Esophagus muscularis mucosa (tissue), 4 donors: ENCODE measurements at regions not wholly inside any gene's neighbourhood (a gene's known extent, or its start where the extent isn't known, plus 50 kb on each side); places are given as distances from the start of the nearest gene placed in this dataset.

Experiments
- DNase-seq: peaks from one replicate; pipeline ENCODE4 v3.0.0-alpha.2; 2017; ENCODE audit errors: extremely low spot score
- H3K27ac ChIP-seq, 4 donors: fragments of 200-600 bp; sonication (generic); replicated peaks in 1 of 4; 1 replicate in 3 of 4; 2 replicates in 1 of 4; pipeline ENCODE4 v1.5.1; 2016 to 2019; ENCODE audit warnings: mild to moderate bottlenecking in 1 of 4
- H3K27me3 ChIP-seq, 4 donors: fragments of 200-600 bp; sonication (generic); one replicate each; pipeline versions ENCODE4 v1.5.1 to v1.6.0; 2016 to 2019
- H3K36me3 ChIP-seq, 4 donors: fragments of 200-600 bp; sonication (generic); one replicate each; pipeline ENCODE4 v1.5.1; 2016 to 2019
- H3K4me1 ChIP-seq, 4 donors: fragments of 200-600 bp; sonication (generic); one replicate each; pipeline ENCODE4 v1.5.1; 2016 to 2019
- H3K4me3 ChIP-seq, 4 donors: fragments of 200-600 bp; sonication (generic); 1 replicate in 2 of 4; 2 replicates in 2 of 4; pipeline ENCODE4 v1.5.1; 2016 to 2019; ENCODE audit warnings: mild to moderate bottlenecking in 4 of 4, moderate library complexity in 1 of 4
- H3K9me3 ChIP-seq, 4 donors: fragments of 200-600 bp; sonication (generic); 1 replicate in 3 of 4; 2 replicates in 1 of 4; pipeline ENCODE4 v1.5.1; 2016 to 2019
- POLR2A ChIP-seq: fragments of 450-650 bp; IDR thresholded peaks from one replicate; pipeline ENCODE4 v1.6.1; 2017; ENCODE audit warnings: antibody characterized with exemption, moderate library complexity, mild to moderate bottlenecking, low read depth
- POLR2AphosphoS5 ChIP-seq, 2 donors: sonication (generic); formaldehyde crosslinking; IDR thresholded peaks; one replicate each; pipeline ENCODE4 v1.6.1; 2017; ENCODE audit warnings: antibody characterized with exemption in 2 of 2
- WGBS: methylation state at CpG from one replicate; pipeline ENCODE4 v1.1.5; 2018; 5-methylcytosine and 5-hydroxymethylcytosine counted together
- intact Hi-C: fragments of 100-400 bp; cut with DNase I; formaldehyde crosslinking; loops from one replicate; pipeline ENCODE4 v1.15.1; 2023
- TF ChIP-seq, protein P1 (sequence below), 3 experiments: fragments of 200-600 bp in 2 of 3; fragments of 450-650 bp in 1 of 3; sonication (generic) in 2 of 3; IDR thresholded peaks; one replicate each; pipeline ENCODE4 v1.5.1; 2017 to 2019; ENCODE audit warnings: antibody characterized with exemption in 3 of 3, mild to moderate bottlenecking in 2 of 3, moderate library complexity in 1 of 3

- no peak overlapping the region for H3K27ac ChIP-seq
- no peak for DNase-seq
- WGBS = 89% methylated on average over 7 of the region's 7 CpGs
- no peaks in the 10 kb centered on the region for H3K36me3 ChIP-seq
- H3K9me3 ChIP-seq = peaks cover 0 to 10% (median 5%) of the 10 kb centered on the region in 4 donors
- TF ChIP-seq, protein P1, sequence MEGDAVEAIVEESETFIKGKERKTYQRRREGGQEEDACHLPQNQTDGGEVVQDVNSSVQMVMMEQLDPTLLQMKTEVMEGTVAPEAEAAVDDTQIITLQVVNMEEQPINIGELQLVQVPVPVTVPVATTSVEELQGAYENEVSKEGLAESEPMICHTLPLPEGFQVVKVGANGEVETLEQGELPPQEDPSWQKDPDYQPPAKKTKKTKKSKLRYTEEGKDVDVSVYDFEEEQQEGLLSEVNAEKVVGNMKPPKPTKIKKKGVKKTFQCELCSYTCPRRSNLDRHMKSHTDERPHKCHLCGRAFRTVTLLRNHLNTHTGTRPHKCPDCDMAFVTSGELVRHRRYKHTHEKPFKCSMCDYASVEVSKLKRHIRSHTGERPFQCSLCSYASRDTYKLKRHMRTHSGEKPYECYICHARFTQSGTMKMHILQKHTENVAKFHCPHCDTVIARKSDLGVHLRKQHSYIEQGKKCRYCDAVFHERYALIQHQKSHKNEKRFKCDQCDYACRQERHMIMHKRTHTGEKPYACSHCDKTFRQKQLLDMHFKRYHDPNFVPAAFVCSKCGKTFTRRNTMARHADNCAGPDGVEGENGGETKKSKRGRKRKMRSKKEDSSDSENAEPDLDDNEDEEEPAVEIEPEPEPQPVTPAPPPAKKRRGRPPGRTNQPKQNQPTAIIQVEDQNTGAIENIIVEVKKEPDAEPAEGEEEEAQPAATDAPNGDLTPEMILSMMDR (IDR thresholded peaks at IDR 0.05) = no peak
- TF ChIP-seq POLR2A (no peak), POLR2AphosphoS5 (IDR thresholded peaks at IDR 0.05) (no peak)
- H3K4me1 ChIP-seq = no peaks in the 10 kb centered on the region
- H3K27me3 ChIP-seq = no peaks in the 10 kb centered on the region
- intact Hi-C loops = no loop called here
- H3K4me3 ChIP-seq = no peak overlapping the region
These were observed 58.1 kb upstream of the TMEM215 start for GRCh38 chr9:32725066-32725860.

- H3K36me3 ChIP-seq = no peaks in the 10 kb centered on the region
- 75% methylated on average over 3 of the region's 3 CpGs for WGBS
- no peak overlapping the region for H3K27ac ChIP-seq
- H3K4me3 ChIP-seq = no peak overlapping the region
- no peaks in the 10 kb centered on the region for H3K4me1 ChIP-seq
- intact Hi-C loops = no loop called here
- no peak for DNase-seq
- no peak for TF ChIP-seq POLR2AphosphoS5 (IDR thresholded peaks at IDR 0.05)
- H3K9me3 ChIP-seq = peaks cover 0 to 10% (median 5%) of the 10 kb centered on the region in 4 donors
- H3K27me3 ChIP-seq = no peaks in the 10 kb centered on the region
These were observed 55.2 kb upstream of the TMEM215 start for GRCh38 chr9:32728181-32728580.
